ENCODE measurements at regions not wholly inside any gene's neighbourhood (a gene's known extent, or its start where the extent isn't known, plus 50 kb on each side); places are given as distances from the start of the nearest gene placed in this dataset.
"Not testable (repeated sequence)": the region's sequence is repeated elsewhere in the genome, so short reads cannot be mapped to it uniquely, and the experiment has no call there.

DNA sequence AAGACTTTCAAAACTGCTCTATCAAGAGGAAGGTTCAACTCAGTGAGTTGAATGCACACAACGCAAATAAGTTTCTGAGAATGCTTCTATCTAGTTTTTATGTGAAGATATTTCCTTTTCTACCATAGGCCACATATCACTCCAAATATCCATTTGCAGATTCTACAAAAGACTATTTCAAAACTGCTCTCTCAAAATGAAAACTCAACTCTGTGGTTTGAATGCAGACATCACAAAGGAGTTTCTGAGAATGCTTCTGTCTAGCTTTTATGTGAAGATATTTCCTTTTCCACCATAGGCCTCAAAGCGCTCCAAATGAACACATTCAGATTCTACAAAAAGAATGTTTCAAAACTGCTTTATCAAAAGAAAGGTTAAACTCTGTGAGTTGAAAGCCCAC is 1093.1 kb upstream of the DEFB115 start:
- ATAC-seq; H3K4me3 ChIP-seq; H3K36me3 ChIP-seq; H3K4me1 ChIP-seq; DNase-seq; H3K27me3 ChIP-seq; intact Hi-C loops (cut with DNase I); H3K27ac ChIP-seq: not testable (repeated sequence)
- H3K9me3 ChIP-seq: peaks cover 0 to 16% (median 0%) of the 10 kb centered on the region in 11 donors
- WGBS, 2 donors: 87 to 93% methylated on average over 2 of the region's 2 CpGs

DNA sequence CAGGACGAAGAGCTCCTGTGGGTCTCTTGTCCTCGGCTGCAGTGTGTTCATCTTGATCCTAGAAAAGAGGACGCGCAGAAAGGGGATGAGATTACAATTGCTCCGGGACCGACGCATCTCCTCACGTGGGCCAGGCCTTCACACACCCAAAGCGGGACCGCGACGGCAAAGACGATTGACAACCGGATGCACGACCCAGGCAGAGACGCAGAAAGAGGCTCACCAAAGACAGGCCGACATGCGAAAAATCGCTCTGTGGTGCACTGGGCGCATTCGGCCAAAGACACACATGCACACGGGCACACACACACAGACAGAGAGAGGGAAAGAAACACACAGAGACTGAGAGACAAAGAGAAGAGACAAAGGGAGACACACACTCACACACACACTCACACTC is 1089.9 kb upstream of the DEFB115 start:
- H3K4me1 ChIP-seq: no peaks in the 10 kb centered on the region
- 93 to 94% methylated on average over 22 of the region's 22 CpGs for WGBS, 2 donors
- ATAC-seq: no peak
- no peaks in the 10 kb centered on the region for H3K36me3 ChIP-seq
- peaks cover 0 to 7% (median 0%) of the 10 kb centered on the region in 11 donors for H3K9me3 ChIP-seq
- no peak overlapping the region for H3K27ac ChIP-seq
- DNase-seq: no peak
- no peak overlapping the region for H3K4me3 ChIP-seq
- intact Hi-C loops (cut with DNase I): no loop called here
- H3K27me3 ChIP-seq: peaks cover 0 to 10% (median 0%) of the 10 kb centered on the region in 7 donors
- TF ChIP-seq, protein P1, sequence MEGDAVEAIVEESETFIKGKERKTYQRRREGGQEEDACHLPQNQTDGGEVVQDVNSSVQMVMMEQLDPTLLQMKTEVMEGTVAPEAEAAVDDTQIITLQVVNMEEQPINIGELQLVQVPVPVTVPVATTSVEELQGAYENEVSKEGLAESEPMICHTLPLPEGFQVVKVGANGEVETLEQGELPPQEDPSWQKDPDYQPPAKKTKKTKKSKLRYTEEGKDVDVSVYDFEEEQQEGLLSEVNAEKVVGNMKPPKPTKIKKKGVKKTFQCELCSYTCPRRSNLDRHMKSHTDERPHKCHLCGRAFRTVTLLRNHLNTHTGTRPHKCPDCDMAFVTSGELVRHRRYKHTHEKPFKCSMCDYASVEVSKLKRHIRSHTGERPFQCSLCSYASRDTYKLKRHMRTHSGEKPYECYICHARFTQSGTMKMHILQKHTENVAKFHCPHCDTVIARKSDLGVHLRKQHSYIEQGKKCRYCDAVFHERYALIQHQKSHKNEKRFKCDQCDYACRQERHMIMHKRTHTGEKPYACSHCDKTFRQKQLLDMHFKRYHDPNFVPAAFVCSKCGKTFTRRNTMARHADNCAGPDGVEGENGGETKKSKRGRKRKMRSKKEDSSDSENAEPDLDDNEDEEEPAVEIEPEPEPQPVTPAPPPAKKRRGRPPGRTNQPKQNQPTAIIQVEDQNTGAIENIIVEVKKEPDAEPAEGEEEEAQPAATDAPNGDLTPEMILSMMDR (IDR thresholded peaks at IDR 0.05): no peak

DNA sequence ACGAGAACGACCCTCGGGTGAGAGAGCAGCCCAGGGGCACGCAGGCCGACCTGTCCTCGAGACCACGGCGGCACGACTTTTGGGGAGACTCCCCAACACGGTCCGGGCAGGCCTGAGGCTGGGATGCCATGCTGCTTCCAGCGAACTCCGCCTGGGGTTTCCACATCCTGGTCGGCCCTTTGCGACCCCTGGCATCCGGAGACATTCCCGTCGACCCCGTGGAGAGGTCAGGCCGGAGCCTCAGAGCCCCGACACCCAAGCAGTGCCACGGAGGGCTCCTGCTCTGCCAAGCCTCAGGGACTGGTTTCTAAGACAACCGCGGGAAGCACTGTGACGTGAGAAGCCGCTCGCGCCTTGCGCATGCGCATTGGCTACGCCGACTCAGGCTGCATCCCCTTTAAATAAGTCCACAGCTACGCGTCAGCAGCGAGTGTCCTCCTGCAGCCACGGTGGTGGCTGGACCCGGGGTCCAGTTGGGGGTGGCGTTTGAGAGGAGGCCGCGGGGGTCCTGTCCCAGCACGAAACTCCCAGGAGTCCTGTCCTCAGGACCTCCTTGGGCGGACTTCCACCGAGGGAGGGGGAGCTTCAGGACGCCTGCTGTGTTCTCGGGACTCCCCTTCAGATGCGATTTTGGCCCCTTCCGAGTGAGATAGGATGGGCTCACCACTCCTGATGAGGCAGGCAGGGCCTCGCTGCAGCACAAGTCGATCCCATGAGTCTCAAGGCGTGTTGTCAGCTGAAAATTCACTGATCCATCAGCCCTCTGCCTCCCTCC is 1089.3 kb upstream of the DEFB115 start:
- peaks cover 0 to 10% (median 0%) of the 10 kb centered on the region in 7 donors for H3K27me3 ChIP-seq
- H3K27ac ChIP-seq: no peak overlapping the region
- peak; percentile 6 to 43 for DNase-seq
- H3K36me3 ChIP-seq: no peaks in the 10 kb centered on the region
- peak overlapping the region in 4 of 10 donors; percentile 7 to 37 (median 18) for H3K4me3 ChIP-seq
- TF ChIP-seq, protein P1 (IDR thresholded peaks at IDR 0.05): no peak
- ATAC-seq: peak in 1 of 8 donors; percentile 45
- H3K9me3 ChIP-seq: peaks cover 0 to 4% (median 0%) of the 10 kb centered on the region in 11 donors
- intact Hi-C loops (cut with DNase I): no loop called here
- no peaks in the 10 kb centered on the region for H3K4me1 ChIP-seq
- WGBS, 2 donors: 38 to 47% methylated on average over 32 to 50 of the region's 50 CpGs

DNA sequence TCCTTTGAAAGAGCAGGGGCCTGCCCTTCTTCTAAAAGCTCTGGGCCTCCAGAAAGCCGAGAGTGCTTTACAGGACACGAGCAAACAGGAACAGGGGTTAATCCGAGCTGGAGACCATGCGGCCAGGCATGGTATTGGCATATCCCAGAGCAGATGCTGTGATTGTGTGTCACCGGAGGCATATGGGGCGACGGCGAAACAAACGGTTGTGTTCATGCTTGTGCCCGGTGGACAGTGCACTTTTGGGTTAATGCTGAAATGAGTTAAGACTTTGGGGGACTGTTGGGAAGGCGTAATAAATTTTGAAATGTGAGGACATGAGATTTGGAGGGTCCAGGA is 1088.7 kb upstream of the DEFB115 start:
- H3K36me3 ChIP-seq: no peaks in the 10 kb centered on the region
- no peak overlapping the region for H3K27ac ChIP-seq
- H3K4me1 ChIP-seq: no peaks in the 10 kb centered on the region
- H3K9me3 ChIP-seq: peaks cover 0 to 4% (median 0%) of the 10 kb centered on the region in 11 donors
- 73 to 80% methylated on average over 11 of the region's 11 CpGs for WGBS, 2 donors
- no peak overlapping the region for H3K4me3 ChIP-seq
- TF ChIP-seq, protein P1 (IDR thresholded peaks at IDR 0.05): no peak
- peaks cover 0 to 10% (median 0%) of the 10 kb centered on the region in 7 donors for H3K27me3 ChIP-seq
- DNase-seq: no peak
- intact Hi-C loops (cut with DNase I): no loop called here
- no peak for ATAC-seq

- H3K27me3 ChIP-seq: no peaks in the 10 kb centered on the region
- ATAC-seq (no peak), DNase-seq (no peak)
- H3K4me3 ChIP-seq: no peak overlapping the region
- no peaks in the 10 kb centered on the region for H3K4me1 ChIP-seq
- 70 to 76% methylated on average over 14 of the region's 14 CpGs for WGBS, 2 donors
- intact Hi-C loops (cut with DNase I): no loop called here
- H3K36me3 ChIP-seq: no peaks in the 10 kb centered on the region
- no peak overlapping the region for H3K27ac ChIP-seq
- H3K9me3 ChIP-seq: no peaks in the 10 kb centered on the region
- TF ChIP-seq, protein P1 (IDR thresholded peaks at IDR 0.05): no peak
Measured at GRCh38 chr20:30175681-30176080, 1081.8 kb upstream of the DEFB115 start.

DNA sequence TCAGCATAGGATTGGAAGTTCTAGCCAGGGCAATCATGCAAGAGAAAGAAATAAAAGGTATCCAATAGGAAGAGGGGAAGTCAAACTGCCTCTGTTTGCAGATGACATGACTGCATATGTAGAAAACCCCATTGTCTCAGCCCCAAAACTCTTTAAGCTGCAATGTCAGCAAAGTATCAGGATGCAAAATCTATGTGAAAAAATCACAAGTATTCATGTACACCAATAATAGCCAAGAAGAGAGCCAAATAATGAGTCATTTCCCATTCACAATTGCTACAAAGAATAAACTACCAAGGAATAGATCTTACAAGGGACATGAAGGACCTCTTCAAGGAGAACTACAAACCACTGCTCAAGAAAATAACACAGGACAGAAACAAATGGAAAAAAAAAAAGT is 1074.3 kb upstream of the DEFB115 start:
- peaks cover 0 to 10% (median 0%) of the 10 kb centered on the region in 11 donors for H3K9me3 ChIP-seq
- H3K27me3 ChIP-seq; H3K36me3 ChIP-seq; DNase-seq; ATAC-seq; intact Hi-C loops (cut with DNase I); H3K27ac ChIP-seq; H3K4me1 ChIP-seq; H3K4me3 ChIP-seq: not testable (repeated sequence)

DNA sequence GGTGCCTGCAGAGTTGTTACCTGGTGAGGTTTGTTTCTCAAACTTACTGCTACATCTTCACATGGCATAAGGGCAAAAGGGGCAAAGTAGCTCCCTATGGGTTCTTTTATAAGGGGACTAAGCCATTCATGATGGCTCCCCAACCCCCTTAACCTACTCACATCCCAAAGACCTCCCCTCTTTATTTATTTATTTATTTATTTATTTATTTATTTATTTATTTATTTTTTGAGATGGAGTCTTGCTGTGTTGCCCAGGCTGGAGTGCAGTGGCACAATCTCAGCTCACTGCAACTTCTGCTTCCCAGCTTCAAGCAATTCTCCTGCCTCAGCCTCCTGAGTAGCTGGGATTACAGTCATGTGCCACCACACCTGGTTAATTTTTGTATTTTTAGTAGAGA is 1065.7 kb upstream of the DEFB115 start:
- H3K36me3 ChIP-seq; H3K4me3 ChIP-seq; ATAC-seq; DNase-seq; H3K4me1 ChIP-seq; H3K27ac ChIP-seq; H3K27me3 ChIP-seq; H3K9me3 ChIP-seq; intact Hi-C loops (cut with DNase I): not testable (repeated sequence)

DNA sequence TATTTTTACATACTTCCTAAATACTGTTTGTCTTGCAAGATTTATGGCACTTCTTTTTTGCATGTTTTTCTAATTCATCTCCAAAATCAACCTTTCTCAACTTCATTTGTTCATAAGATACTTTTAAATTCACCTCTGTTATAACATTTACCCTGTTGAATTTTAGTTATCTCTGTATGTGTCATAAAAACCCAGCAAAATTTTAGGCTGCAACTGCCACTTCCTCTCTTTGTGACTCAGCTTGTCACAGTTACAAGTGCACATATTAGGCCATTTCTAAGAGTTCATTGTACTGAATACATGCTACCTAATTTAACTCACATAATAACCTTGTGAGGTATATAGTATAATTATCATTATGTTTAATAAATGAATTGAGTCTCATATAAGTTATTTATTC is 1023.0 kb upstream of the DEFB115 start:
- H3K27ac ChIP-seq; H3K4me1 ChIP-seq; H3K36me3 ChIP-seq; DNase-seq; intact Hi-C loops (cut with DNase I); H3K4me3 ChIP-seq; H3K9me3 ChIP-seq; ATAC-seq: not testable (repeated sequence)
- H3K27me3 ChIP-seq: peaks cover 0 to 10% (median 0%) of the 10 kb centered on the region in 7 donors

Data from heart right ventricle (tissue), 16 donors.